GM12874 (cell line): ENCODE measurements at regions not wholly inside any gene's neighbourhood (a gene's known extent, or its start where the extent isn't known, plus 50 kb on each side); places are given as distances from the start of the nearest gene placed in this dataset.

Experiments used
- TF ChIP-seq, protein P1 (sequence below): IDR thresholded peaks from 2 replicates; pipeline ENCODE4 v1.5.1; 2011; ENCODE audit warnings: low read depth, mild to moderate bottlenecking, control low read depth, low read length, moderate library complexity; ENCODE audit not compliant: insufficient read depth

DNA sequence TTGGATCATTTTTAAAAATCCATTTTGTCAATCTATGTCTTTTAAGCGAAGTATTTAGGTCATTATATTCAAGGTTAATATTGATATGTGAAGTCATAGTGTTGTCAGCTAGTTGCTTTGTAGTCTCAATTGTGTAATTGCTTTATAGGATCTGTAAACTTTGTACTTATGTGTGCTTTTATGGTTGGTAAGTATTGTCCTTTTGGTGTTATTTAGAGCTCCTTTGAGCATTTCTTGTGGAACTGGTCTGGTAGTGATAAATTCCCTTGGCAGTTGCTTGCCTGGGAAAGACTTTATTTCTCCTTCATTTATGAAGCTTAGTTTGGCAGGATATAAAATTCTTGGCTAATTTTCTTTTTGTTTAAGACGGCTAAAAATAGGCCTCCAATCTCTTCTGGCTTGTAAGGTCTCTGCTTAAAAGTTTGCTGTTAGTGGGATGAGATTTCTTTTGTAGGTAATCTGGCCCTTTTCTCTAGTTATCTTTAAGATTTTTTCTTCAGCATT, 368.8 kb downstream of the SPRY2 start:
- TF ChIP-seq, protein P1, sequence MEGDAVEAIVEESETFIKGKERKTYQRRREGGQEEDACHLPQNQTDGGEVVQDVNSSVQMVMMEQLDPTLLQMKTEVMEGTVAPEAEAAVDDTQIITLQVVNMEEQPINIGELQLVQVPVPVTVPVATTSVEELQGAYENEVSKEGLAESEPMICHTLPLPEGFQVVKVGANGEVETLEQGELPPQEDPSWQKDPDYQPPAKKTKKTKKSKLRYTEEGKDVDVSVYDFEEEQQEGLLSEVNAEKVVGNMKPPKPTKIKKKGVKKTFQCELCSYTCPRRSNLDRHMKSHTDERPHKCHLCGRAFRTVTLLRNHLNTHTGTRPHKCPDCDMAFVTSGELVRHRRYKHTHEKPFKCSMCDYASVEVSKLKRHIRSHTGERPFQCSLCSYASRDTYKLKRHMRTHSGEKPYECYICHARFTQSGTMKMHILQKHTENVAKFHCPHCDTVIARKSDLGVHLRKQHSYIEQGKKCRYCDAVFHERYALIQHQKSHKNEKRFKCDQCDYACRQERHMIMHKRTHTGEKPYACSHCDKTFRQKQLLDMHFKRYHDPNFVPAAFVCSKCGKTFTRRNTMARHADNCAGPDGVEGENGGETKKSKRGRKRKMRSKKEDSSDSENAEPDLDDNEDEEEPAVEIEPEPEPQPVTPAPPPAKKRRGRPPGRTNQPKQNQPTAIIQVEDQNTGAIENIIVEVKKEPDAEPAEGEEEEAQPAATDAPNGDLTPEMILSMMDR, result no peak

DNA sequence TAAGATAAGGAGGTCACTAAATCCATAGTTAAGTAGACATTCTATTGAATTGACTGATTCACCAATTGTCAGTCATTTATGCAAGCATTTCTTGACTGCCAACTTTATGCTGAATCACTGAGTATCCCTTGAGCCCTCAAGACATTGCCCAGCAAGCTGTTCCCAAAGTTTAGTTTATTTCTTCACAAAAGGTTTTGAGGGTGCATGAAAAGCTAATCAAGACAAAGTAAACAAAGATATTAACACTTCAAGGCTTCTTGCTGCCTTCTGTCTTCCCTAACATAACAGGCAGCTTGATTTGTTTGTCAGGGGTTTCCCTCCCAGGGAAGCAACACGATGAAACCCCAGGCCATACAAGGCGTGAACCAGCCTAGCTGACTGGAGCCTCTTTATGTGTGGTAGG, 374.4 kb downstream of the SPRY2 start:
- TF ChIP-seq, protein P1, result no peak

DNA sequence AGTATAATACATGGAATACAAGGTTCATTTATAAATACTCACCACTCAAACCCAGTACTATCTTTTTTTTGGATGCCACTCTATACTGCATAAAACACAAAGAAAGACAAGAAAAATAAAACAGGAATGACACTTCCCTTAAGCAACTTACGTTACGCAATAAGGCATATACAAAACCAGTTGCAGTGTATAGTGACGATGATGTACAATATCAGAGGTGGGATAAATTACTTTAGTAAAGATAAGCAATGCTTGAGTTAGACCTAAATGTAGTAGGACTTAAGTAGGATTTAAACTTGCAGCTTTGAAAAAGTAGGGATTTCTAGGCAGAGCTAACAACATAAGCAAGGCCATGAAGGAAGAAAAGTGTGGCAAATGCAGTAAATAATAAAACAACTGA, 374.9 kb downstream of the SPRY2 start:
- TF ChIP-seq, protein P1, result no peak

DNA sequence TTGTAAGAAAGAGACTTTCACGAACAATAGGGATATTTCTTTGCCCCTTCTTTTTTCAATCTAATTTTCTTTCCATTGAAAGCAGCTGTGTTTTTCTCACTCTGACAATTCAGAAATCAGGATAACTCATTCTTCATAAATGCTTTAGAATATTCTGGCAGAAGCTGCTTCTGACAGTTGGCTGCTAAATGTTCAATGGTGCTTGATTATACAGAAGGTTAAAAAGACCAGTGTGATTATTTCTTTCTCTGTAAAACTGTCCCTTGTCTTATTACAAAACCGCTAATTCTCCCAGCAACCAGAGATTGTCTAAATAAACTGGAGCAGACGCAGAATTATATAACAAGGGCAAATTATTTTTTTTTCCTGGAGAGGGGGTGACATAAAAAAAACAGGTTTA, 394.4 kb downstream of the SPRY2 start:
- TF ChIP-seq, protein P1, result no peak

DNA sequence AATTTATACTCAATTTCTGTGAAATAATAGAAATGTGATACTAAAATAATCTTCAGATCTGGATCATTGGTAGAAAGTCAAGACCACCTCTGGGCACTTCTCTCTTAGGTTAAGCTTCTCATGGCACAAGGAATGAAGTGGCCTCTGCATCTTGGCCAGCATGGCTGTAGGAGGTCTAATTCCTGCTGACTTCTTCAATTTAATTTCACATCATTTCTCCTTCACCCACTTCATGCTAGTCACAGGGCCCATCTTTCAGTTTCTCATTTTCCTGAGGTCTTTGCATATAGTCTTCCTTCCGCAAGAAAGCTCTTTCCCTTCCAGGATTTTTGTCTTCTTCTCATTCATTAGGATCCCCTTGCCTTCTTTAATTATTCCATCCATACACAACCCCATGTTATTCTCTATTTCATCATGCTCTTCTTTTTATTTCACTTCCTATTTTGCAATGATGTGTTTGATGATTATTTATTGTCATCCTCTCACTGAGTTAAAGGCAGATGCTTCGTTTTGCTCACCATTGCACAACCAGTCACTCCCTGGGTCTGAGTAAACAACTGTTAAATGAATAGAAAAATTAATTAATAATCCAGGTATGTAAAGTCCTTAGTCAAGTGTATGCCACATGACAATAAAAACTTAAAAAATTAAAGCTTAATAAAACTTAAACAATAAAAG, 397.4 kb downstream of the SPRY2 start:
- TF ChIP-seq, protein P1, result no peak

DNA sequence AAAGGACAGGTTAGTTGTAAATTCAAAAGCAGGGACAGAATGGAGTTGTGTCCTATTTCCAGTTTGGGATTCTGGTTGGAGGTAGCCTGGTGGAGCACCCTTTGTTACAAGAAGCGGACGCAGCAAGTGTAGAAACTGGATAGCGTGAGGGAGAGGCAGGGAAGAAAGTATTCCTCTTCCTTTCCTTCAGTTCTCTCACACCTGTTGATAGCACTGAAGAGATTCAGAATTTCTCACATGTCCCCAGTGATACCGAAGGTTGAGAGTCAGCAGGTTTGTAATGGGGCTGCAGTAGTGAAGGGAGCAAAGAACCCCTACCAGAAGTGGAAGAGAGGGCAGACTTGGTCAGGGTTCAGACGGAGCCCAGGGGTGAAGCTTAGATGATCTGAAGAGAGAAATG, 399.2 kb downstream of the SPRY2 start:
- TF ChIP-seq, protein P1, result no peak

DNA sequence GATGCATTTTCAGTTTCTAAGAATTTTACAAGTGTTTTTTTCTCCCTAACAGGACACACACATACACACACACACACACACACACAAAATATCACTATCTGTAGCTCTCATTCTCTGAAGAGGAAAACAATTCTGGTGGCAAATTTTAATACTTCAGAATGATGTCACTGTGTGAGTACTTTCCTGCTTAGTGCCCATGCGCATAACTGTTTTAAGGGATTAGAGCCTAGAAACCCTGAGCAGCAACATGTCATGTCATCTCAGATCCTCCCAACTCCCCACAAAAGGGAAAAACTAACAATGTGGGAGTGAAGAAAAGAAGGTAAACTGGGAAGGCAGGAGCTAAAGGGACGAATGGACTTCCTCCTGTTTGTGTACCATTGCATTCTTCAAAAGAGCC, 401.2 kb downstream of the SPRY2 start:
- TF ChIP-seq, protein P1, result no peak
